Mesendoderm (in vitro differentiated cells): ENCODE measurements at regions not wholly inside any gene's neighbourhood (a gene's known extent, or its start where the extent isn't known, plus 50 kb on each side); places are given as distances from the start of the nearest gene placed in this dataset.

Experiments
- DNase-seq: peaks from one replicate; pipeline ENCODE4 v3.0.0; 2013
- H2AK5ac ChIP-seq: 2 replicates; pipeline ENCODE4 v1.6.1; 2013; ENCODE audit warnings: low read length, inconsistent platforms
- H2BK120ac ChIP-seq: 2 replicates; pipeline ENCODE4 v1.6.1; 2013; ENCODE audit warnings: low read depth, mild to moderate bottlenecking, low read length, moderate library complexity, mixed read lengths
- H2BK15ac ChIP-seq: replicated peaks from 2 replicates; pipeline ENCODE4 v1.6.1; 2013; ENCODE audit warnings: low read depth, mild to moderate bottlenecking, moderate library complexity
- H2BK5ac ChIP-seq: 2 replicates; pipeline ENCODE4 v1.6.1; 2013; ENCODE audit warnings: low read length, inconsistent platforms
- H3K18ac ChIP-seq: 2 replicates; pipeline ENCODE4 v1.6.1; 2013; ENCODE audit warnings: mild to moderate bottlenecking, low read length, mixed read lengths
- H3K23ac ChIP-seq: one replicate; pipeline ENCODE4 v1.6.1; 2013; ENCODE audit warnings: low read length
- H3K27ac ChIP-seq: 2 replicates; pipeline ENCODE4 v1.5.1; 2013; ENCODE audit warnings: low read depth, mild to moderate bottlenecking, inconsistent platforms, low read length, moderate library complexity
- H3K27me3 ChIP-seq: 2 replicates; pipeline ENCODE4 v1.6.1; 2013; ENCODE audit warnings: low read length, control low read depth, mild to moderate bottlenecking, inconsistent platforms; ENCODE audit not compliant: insufficient read depth, poor library complexity
- H3K36me3 ChIP-seq: 2 replicates; pipeline ENCODE4 v1.6.1; 2013; ENCODE audit warnings: low read length, inconsistent platforms; ENCODE audit not compliant: control insufficient read depth, insufficient read depth
- H3K4ac ChIP-seq: one replicate; pipeline ENCODE4 v1.6.1; 2013; ENCODE audit warnings: low read depth, mild to moderate bottlenecking, low read length, moderate library complexity
- H3K4me1 ChIP-seq: 2 replicates; pipeline ENCODE4 v1.6.1; 2013; ENCODE audit warnings: low read depth, low read length, inconsistent platforms; ENCODE audit not compliant: control insufficient read depth
- H3K4me2 ChIP-seq: 2 replicates; pipeline ENCODE4 v1.6.1; 2013; ENCODE audit warnings: low read length
- H3K4me3 ChIP-seq: 2 replicates; pipeline ENCODE4 v1.5.1; 2013; ENCODE audit warnings: mild to moderate bottlenecking, low read length
- H3K56ac ChIP-seq: one replicate; pipeline ENCODE4 v1.6.1; 2013; ENCODE audit warnings: low read length
- H3K79me1 ChIP-seq: 2 replicates; pipeline ENCODE4 v1.6.1; 2013; ENCODE audit warnings: low read length, inconsistent platforms
- H3K79me2 ChIP-seq: 2 replicates; pipeline ENCODE4 v1.6.1; 2013; ENCODE audit warnings: mild to moderate bottlenecking, low read length; ENCODE audit not compliant: control insufficient read depth, insufficient read depth
- H3K9ac ChIP-seq: 2 replicates; pipeline ENCODE4 v1.6.1; 2013; ENCODE audit warnings: low read length, inconsistent platforms
- H4K5ac ChIP-seq: one replicate; pipeline ENCODE4 v1.6.1; 2013; ENCODE audit warnings: low read length
- H4K8ac ChIP-seq: one replicate; pipeline ENCODE4 v1.6.1; 2013; ENCODE audit warnings: low read depth, mild to moderate bottlenecking, control low read depth, low read length, moderate library complexity
- WGBS: extraction: QIAGEN DNeasy Blood & Tissue Kit; methylation state at CpG from one replicate; pipeline ENCODE4 v1.1.7; 2013; ENCODE audit warnings: low lambda C conversion rate, missing lambda C conversion rate; ENCODE audit not compliant: insufficient coverage; ENCODE audit errors: extremely low coverage; 5-methylcytosine and 5-hydroxymethylcytosine counted together

- Histone ChIP-seq H3K4me2 (no peak overlapping the region), H3K9ac (no peak overlapping the region), H2BK120ac (no peak overlapping the region), H4K8ac (no peak overlapping the region), H3K27me3 (no peaks in the 10 kb centered on the region), H3K4me1 (no peaks in the 10 kb centered on the region), H3K4ac (no peak overlapping the region), H3K4me3 (no peak overlapping the region), H3K18ac (no peak overlapping the region), H3K27ac (no peak overlapping the region), H2BK15ac (no peak overlapping the region), H3K79me1 (no peaks in the 10 kb centered on the region), H3K23ac (no peak overlapping the region), H4K5ac (no peak overlapping the region), H3K36me3 (no peaks in the 10 kb centered on the region), H2BK5ac (no peak overlapping the region), H3K79me2 (no peaks in the 10 kb centered on the region), H3K56ac (no peak overlapping the region), H2AK5ac (no peak overlapping the region)
- no peak for DNase-seq
- WGBS, result no CpG with 5 or more reads among the region's 9 CpGs
Observed at GRCh38 chr22:47610764-47611163, 848.3 kb downstream of the TBC1D22A start.

- no peak overlapping the region for H2AK5ac ChIP-seq
- H3K23ac ChIP-seq, result no peak overlapping the region
- no peak overlapping the region for H2BK120ac ChIP-seq
- no peak overlapping the region for H3K4me3 ChIP-seq
- no peaks in the 10 kb centered on the region for H3K79me2 ChIP-seq
- no CpG with 5 or more reads among the region's 12 CpGs for WGBS
- no peak overlapping the region for H3K4me2 ChIP-seq
- H4K5ac ChIP-seq, result no peak overlapping the region
- no peaks in the 10 kb centered on the region for H3K36me3 ChIP-seq
- H2BK15ac ChIP-seq, result no peak overlapping the region
- DNase-seq, result no peak
- H4K8ac ChIP-seq, result no peak overlapping the region
- H3K4me1 ChIP-seq, result no peaks in the 10 kb centered on the region
- no peak overlapping the region for H3K27ac ChIP-seq
- H2BK5ac ChIP-seq, result no peak overlapping the region
- no peak overlapping the region for H3K4ac ChIP-seq
- H3K18ac ChIP-seq, result no peak overlapping the region
- no peaks in the 10 kb centered on the region for H3K79me1 ChIP-seq
- H3K56ac ChIP-seq, result no peak overlapping the region
- H3K9ac ChIP-seq, result no peak overlapping the region
- no peaks in the 10 kb centered on the region for H3K27me3 ChIP-seq
Observed at GRCh38 chr22:47610281-47610680, 847.8 kb downstream of the TBC1D22A start.

GRCh38 chr22:47609653-47610052, 847.2 kb downstream of the TBC1D22A start:
- Histone ChIP-seq H2BK15ac (no peak overlapping the region), H3K4me2 (no peak overlapping the region), H3K9ac (no peak overlapping the region), H4K5ac (no peak overlapping the region), H4K8ac (no peak overlapping the region), H3K79me1 (no peaks in the 10 kb centered on the region), H3K4me1 (no peaks in the 10 kb centered on the region), H3K27ac (no peak overlapping the region), H2BK120ac (no peak overlapping the region), H3K4me3 (no peak overlapping the region), H3K4ac (no peak overlapping the region), H3K27me3 (no peaks in the 10 kb centered on the region), H3K56ac (no peak overlapping the region), H3K18ac (no peak overlapping the region), H2AK5ac (no peak overlapping the region), H3K23ac (no peak overlapping the region), H3K79me2 (no peaks in the 10 kb centered on the region), H2BK5ac (no peak overlapping the region), H3K36me3 (no peaks in the 10 kb centered on the region)
- DNase-seq, result no peak
- no CpG with 5 or more reads among the region's 13 CpGs for whole genome bisulfite sequencing

- Histone ChIP-seq H3K9ac (no peak overlapping the region), H4K5ac (no peak overlapping the region), H3K27me3 (no peaks in the 10 kb centered on the region), H3K56ac (no peak overlapping the region), H3K4me1 (no peaks in the 10 kb centered on the region), H2BK5ac (no peak overlapping the region), H3K36me3 (no peaks in the 10 kb centered on the region), H4K8ac (no peak overlapping the region), H3K23ac (no peak overlapping the region), H3K4me2 (no peak overlapping the region), H2AK5ac (no peak overlapping the region), H3K79me1 (no peaks in the 10 kb centered on the region), H3K4ac (no peak overlapping the region), H2BK120ac (no peak overlapping the region), H3K18ac (no peak overlapping the region), H2BK15ac (no peak overlapping the region), H3K79me2 (no peaks in the 10 kb centered on the region), H3K27ac (no peak overlapping the region), H3K4me3 (no peak overlapping the region)
- no CpG with 5 or more reads among the region's 3 CpGs for WGBS
- DNase-seq, result no peak
Observed at GRCh38 chr22:47608421-47608820, 846.0 kb downstream of the TBC1D22A start.

GRCh38 chr22:47607486-47607885, 845.0 kb downstream of the TBC1D22A start:
- Histone ChIP-seq H3K36me3 (no peaks in the 10 kb centered on the region), H2BK5ac (no peak overlapping the region), H3K27ac (no peak overlapping the region), H2BK15ac (no peak overlapping the region), H3K23ac (no peak overlapping the region), H2BK120ac (no peak overlapping the region), H2AK5ac (no peak overlapping the region), H3K4me2 (no peak overlapping the region), H3K4ac (no peak overlapping the region), H4K8ac (no peak overlapping the region), H3K56ac (no peak overlapping the region), H3K18ac (no peak overlapping the region), H3K4me3 (no peak overlapping the region), H3K79me2 (no peaks in the 10 kb centered on the region), H3K4me1 (no peaks in the 10 kb centered on the region), H3K27me3 (no peaks in the 10 kb centered on the region), H4K5ac (no peak overlapping the region), H3K9ac (no peak overlapping the region), H3K79me1 (no peaks in the 10 kb centered on the region)
- WGBS, result no CpG with 5 or more reads among the region's 7 CpGs
- no peak for DNase-seq

GRCh38 chr22:47606426-47606825, 844.0 kb downstream of the TBC1D22A start:
- H3K4me3 ChIP-seq, result no peak overlapping the region
- no peak overlapping the region for H3K4me2 ChIP-seq
- no peaks in the 10 kb centered on the region for H3K79me2 ChIP-seq
- H3K36me3 ChIP-seq, result no peaks in the 10 kb centered on the region
- no peak overlapping the region for H2AK5ac ChIP-seq
- no peak overlapping the region for H3K9ac ChIP-seq
- H3K27ac ChIP-seq, result no peak overlapping the region
- no peak overlapping the region for H3K18ac ChIP-seq
- no peaks in the 10 kb centered on the region for H3K4me1 ChIP-seq
- no peak overlapping the region for H3K4ac ChIP-seq
- no peak overlapping the region for H4K5ac ChIP-seq
- no peaks in the 10 kb centered on the region for H3K27me3 ChIP-seq
- no peak overlapping the region for H4K8ac ChIP-seq
- no peak overlapping the region for H2BK15ac ChIP-seq
- WGBS, result no CpG with 5 or more reads among the region's 9 CpGs
- no peak overlapping the region for H3K56ac ChIP-seq
- H3K23ac ChIP-seq, result no peak overlapping the region
- no peak for DNase-seq
- no peaks in the 10 kb centered on the region for H3K79me1 ChIP-seq
- H2BK120ac ChIP-seq, result no peak overlapping the region
- no peak overlapping the region for H2BK5ac ChIP-seq
